GM23338 (cell line): ENCODE measurements at regions not wholly inside any gene's neighbourhood (a gene's known extent, or its start where the extent isn't known, plus 50 kb on each side); places are given as distances from the start of the nearest gene placed in this dataset.

Source experiments
- ATAC-seq: fragments of 200-7000 bp; cut with Tn5 transposase; 3 replicates; pipeline ENCODE4 v1.9.1; 2020
- DNase-seq: peaks from one replicate; pipeline ENCODE4 v3.0.0-alpha.2; 2015; ENCODE audit warnings: low spot score
- H2AFZ ChIP-seq: fragments of 200-600 bp; sonication (generic); 2 replicates; pipeline ENCODE4 v1.8.0; 2016; ENCODE audit warnings: antibody characterized with exemption, mild to moderate bottlenecking, moderate library complexity
- H3F3A ChIP-seq: fragments of 200-600 bp; sonication (generic); replicated peaks from 2 replicates; pipeline ENCODE4 v1.8.0; 2017; ENCODE audit warnings: antibody characterized with exemption, mixed run types, low read depth
- H3K27ac ChIP-seq: fragments of 200-600 bp; sonication (generic); 2 replicates; pipeline ENCODE4 v1.6.1; 2016; ENCODE audit warnings: low read depth
- H3K27me3 ChIP-seq: fragments of 200-600 bp; sonication (generic); 2 replicates; pipeline ENCODE4 v1.8.0; 2016; ENCODE audit warnings: mild to moderate bottlenecking, mixed run types, moderate library complexity; ENCODE audit not compliant: insufficient read depth
- H3K36me3 ChIP-seq: fragments of 200-600 bp; sonication (generic); 2 replicates; pipeline ENCODE4 v1.8.0; 2016; ENCODE audit warnings: mild to moderate bottlenecking; ENCODE audit not compliant: insufficient read depth
- H3K4me1 ChIP-seq: fragments of 200-600 bp; sonication (generic); 2 replicates; pipeline ENCODE4 v1.8.0; 2016; ENCODE audit warnings: mild to moderate bottlenecking, moderate library complexity; ENCODE audit not compliant: insufficient read depth
- H3K4me2 ChIP-seq: fragments of 200-600 bp; sonication (generic); 2 replicates; pipeline ENCODE4 v1.7.1; 2017; ENCODE audit warnings: mixed run types
- H3K4me3 ChIP-seq: fragments of 200-600 bp; sonication (generic); 2 replicates; pipeline ENCODE4 v1.6.1; 2016; ENCODE audit warnings: mixed run types
- H3K79me2 ChIP-seq: fragments of 200-600 bp; sonication (generic); replicated peaks from 2 replicates; pipeline ENCODE4 v1.8.0; 2017; ENCODE audit warnings: mild to moderate bottlenecking; ENCODE audit not compliant: insufficient read depth
- H3K9me2 ChIP-seq: fragments of 200-600 bp; sonication (generic); 2 replicates; pipeline ENCODE4 v1.8.0; 2017; ENCODE audit not compliant: insufficient read depth
- H4K20me1 ChIP-seq: fragments of 200-600 bp; sonication (generic); replicated peaks from 2 replicates; pipeline ENCODE4 v1.8.0; 2017; ENCODE audit warnings: mild to moderate bottlenecking; ENCODE audit not compliant: insufficient read depth
- H3K27ac Mint-ChIP-seq: 2 replicates; pipeline ENCODE4 v1.8.0; 2020; ENCODE audit warnings: inconsistent platforms, mild to moderate bottlenecking, moderate library complexity, mixed read lengths
- H3K27me3 Mint-ChIP-seq: 3 replicates; pipeline ENCODE4 v1.8.0; 2022; ENCODE audit warnings: low read depth, mild to moderate bottlenecking, moderate library complexity, mixed read lengths, inconsistent platforms; ENCODE audit not compliant: insufficient read depth, poor library complexity
- H3K36me3 Mint-ChIP-seq: 3 replicates; pipeline ENCODE4 v1.8.0; 2021; ENCODE audit warnings: low read depth, mild to moderate bottlenecking, inconsistent platforms, moderate library complexity, mixed read lengths
- H3K4me1 Mint-ChIP-seq: 3 replicates; pipeline ENCODE4 v1.8.0; 2020; ENCODE audit warnings: mild to moderate bottlenecking, inconsistent platforms, mixed read lengths
- H3K4me3 Mint-ChIP-seq: 3 replicates; pipeline ENCODE4 v1.8.0; 2021; ENCODE audit warnings: moderate library complexity, mild to moderate bottlenecking, inconsistent platforms, mixed read lengths
- H3K9me3 Mint-ChIP-seq: 3 replicates; pipeline ENCODE4 v1.8.0; 2020; ENCODE audit warnings: moderate library complexity, mild to moderate bottlenecking, inconsistent platforms, mixed read lengths
- CREB1 ChIP-seq: fragments of 250-450 bp; sonication (Bioruptor Pico); IDR thresholded peaks from 2 replicates; pipeline ENCODE4 v1.5.0; 2020; ENCODE audit warnings: low read depth, mild to moderate bottlenecking, moderate library complexity
- ETS1 ChIP-seq: IDR thresholded peaks from 2 replicates; pipeline ENCODE4 v1.6.1; 2016; ENCODE audit warnings: antibody characterized with exemption
- EZH2 ChIP-seq: fragments of 200-600 bp; sonication (generic); IDR thresholded peaks from one replicate; pipeline ENCODE4 v1.8.0; 2017; ENCODE audit warnings: antibody characterized with exemption, mild to moderate bottlenecking, low read depth; ENCODE audit not compliant: unreplicated experiment
- JUNB ChIP-seq: IDR thresholded peaks from one replicate; pipeline ENCODE4 v1.6.1; 2016; ENCODE audit warnings: antibody characterized with exemption; ENCODE audit not compliant: unreplicated experiment
- NANOG ChIP-seq: IDR thresholded peaks from 2 replicates; pipeline ENCODE4 v1.6.1; 2016; ENCODE audit warnings: antibody characterized with exemption, borderline replicate concordance
- POLR2AphosphoS5 ChIP-seq: IDR thresholded peaks from 2 replicates; pipeline ENCODE4 v1.6.1; 2016; ENCODE audit warnings: antibody characterized with exemption, low read depth
- REST ChIP-seq: IDR thresholded peaks from one replicate; pipeline ENCODE4 v1.6.1; 2018; ENCODE audit warnings: antibody characterized with exemption; ENCODE audit not compliant: unreplicated experiment
- STAT1 ChIP-seq: IDR thresholded peaks from one replicate; pipeline ENCODE4 v1.6.1; 2016; ENCODE audit warnings: antibody characterized with exemption; ENCODE audit not compliant: unreplicated experiment
- ZNF114 ChIP-seq: fragments of 250-450 bp; sonication (Bioruptor Pico); IDR thresholded peaks from 2 replicates; pipeline ENCODE4 v1.5.0; 2020; ENCODE audit warnings: mild to moderate bottlenecking, moderate library complexity
- ZNF331 ChIP-seq: fragments of 250-450 bp; sonication (Bioruptor Pico); IDR thresholded peaks from 2 replicates; pipeline ENCODE4 v1.5.0; 2020; ENCODE audit warnings: low read depth, mild to moderate bottlenecking, moderate library complexity
- ZNF462 ChIP-seq: fragments of 250-450 bp; sonication (Bioruptor Pico); IDR thresholded peaks from 2 replicates; pipeline ENCODE4 v1.5.0; 2020; ENCODE audit warnings: mild to moderate bottlenecking, moderate library complexity
- TF ChIP-seq, protein P1 (sequence below), 2 experiments: fragments of 200-600 bp in 1 of 2; sonication (generic) in 1 of 2; conservative IDR thresholded peaks; 2 replicates each; pipeline versions ENCODE4 v1.5.1 to v1.6.1; 2016 to 2017; ENCODE audit warnings: antibody characterized with exemption in 2 of 2, low read depth in 2 of 2, mild to moderate bottlenecking in 2 of 2, moderate library complexity in 1 of 2

GRCh38 chr10:78178940-78179339 lies 145.3 kb downstream of the RPS24 start:
- no peak overlapping the region for H3K27ac ChIP-seq
- H3K36me3 ChIP-seq: no peaks in the 10 kb centered on the region
- Mint-ChIP-seq H3K36me3 (no peaks in the 10 kb centered on the region; the same call in 2 of the 3 replicates), H3K4me1 (peaks cover 32% of the 10 kb centered on the region), H3K9me3 (no peaks in the 10 kb centered on the region), H3K27me3 (peaks cover 9% of the 10 kb centered on the region), H3K4me3 (no peak overlapping the region), H3K27ac (no peak overlapping the region)
- H4K20me1 ChIP-seq: no peaks in the 10 kb centered on the region
- DNase-seq (peak; percentile 51), ATAC-seq (peak; percentile 80)
- H3K79me2 ChIP-seq: no peaks in the 10 kb centered on the region
- H3K4me2 ChIP-seq: no peak overlapping the region; the same call in 1 of the 2 replicates
- no peaks in the 10 kb centered on the region for H3K27me3 ChIP-seq
- H3K4me1 ChIP-seq: peaks cover 11% of the 10 kb centered on the region; the same call in 1 of the 2 replicates
- 0 out of 2 replicates have a peak, but pooled peaks cover 2% of the 10 kb centered on the region for H3K9me2 ChIP-seq
- TF ChIP-seq EZH2 (no peak), ETS1 (no peak), CREB1 (no peak), ZNF331 (CRISPR knock-in tag) (no peak), ZNF114 (no peak), NANOG (no peak), ZNF462 (CRISPR knock-in tag) (no peak), JUNB (no peak), REST (no peak), POLR2AphosphoS5 (no peak), STAT1 (no peak)
- TF ChIP-seq, protein P1, sequence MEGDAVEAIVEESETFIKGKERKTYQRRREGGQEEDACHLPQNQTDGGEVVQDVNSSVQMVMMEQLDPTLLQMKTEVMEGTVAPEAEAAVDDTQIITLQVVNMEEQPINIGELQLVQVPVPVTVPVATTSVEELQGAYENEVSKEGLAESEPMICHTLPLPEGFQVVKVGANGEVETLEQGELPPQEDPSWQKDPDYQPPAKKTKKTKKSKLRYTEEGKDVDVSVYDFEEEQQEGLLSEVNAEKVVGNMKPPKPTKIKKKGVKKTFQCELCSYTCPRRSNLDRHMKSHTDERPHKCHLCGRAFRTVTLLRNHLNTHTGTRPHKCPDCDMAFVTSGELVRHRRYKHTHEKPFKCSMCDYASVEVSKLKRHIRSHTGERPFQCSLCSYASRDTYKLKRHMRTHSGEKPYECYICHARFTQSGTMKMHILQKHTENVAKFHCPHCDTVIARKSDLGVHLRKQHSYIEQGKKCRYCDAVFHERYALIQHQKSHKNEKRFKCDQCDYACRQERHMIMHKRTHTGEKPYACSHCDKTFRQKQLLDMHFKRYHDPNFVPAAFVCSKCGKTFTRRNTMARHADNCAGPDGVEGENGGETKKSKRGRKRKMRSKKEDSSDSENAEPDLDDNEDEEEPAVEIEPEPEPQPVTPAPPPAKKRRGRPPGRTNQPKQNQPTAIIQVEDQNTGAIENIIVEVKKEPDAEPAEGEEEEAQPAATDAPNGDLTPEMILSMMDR (conservative IDR thresholded peaks at IDR 0.05; ENCODE audit: low read depth in 2 of 2): no peak
- H3K4me3 ChIP-seq: no peak overlapping the region
- H3F3A ChIP-seq: no peaks in the 10 kb centered on the region
- peak overlapping the region; percentile 43 for H2AFZ ChIP-seq
